22Rv1 (cell line): ENCODE measurements at regions not wholly inside any gene's neighbourhood (a gene's known extent, or its start where the extent isn't known, plus 50 kb on each side); places are given as distances from the start of the nearest gene placed in this dataset.

ENCODE experiments used
- CTCF ChIP-seq: fragments of 450-650 bp; IDR thresholded peaks from 2 replicates; pipeline ENCODE4 v1.5.1; 2017; ENCODE audit warnings: mild to moderate bottlenecking
- ZFX ChIP-seq: fragments of 450-650 bp; IDR thresholded peaks from 2 replicates; pipeline ENCODE4 v1.6.1; 2017; ENCODE audit warnings: antibody characterized with exemption, borderline replicate concordance

- TF ChIP-seq CTCF (no peak), ZFX (no peak)
Observed at GRCh38 chr2:115939902-115940301, 1497.5 kb downstream of the DPP10 start.
